GM19328 (cell line): ENCODE measurements at regions not wholly inside any gene's neighbourhood (a gene's known extent, or its start where the extent isn't known, plus 50 kb on each side); places are given as distances from the start of the nearest gene placed in this dataset.
A peak's percentile ranks its signal among the peaks of the same experiment; 100 is the strongest.

Experiments
- ATAC-seq: cut with Tn5 transposase; IDR thresholded peaks from one replicate; pipeline ENCODE4 v1.9.1; 2021; ENCODE audit warnings: mild to moderate bottlenecking, moderate library complexity; ENCODE audit not compliant: unreplicated experiment

- ATAC-seq = no peak
Observed at GRCh38 chr3:8239095-8239494, 262.5 kb upstream of the LMCD1 start.

- peak; percentile 95 for ATAC-seq
Observed at GRCh38 chr3:8239718-8240695, 261.6 kb upstream of the LMCD1 start.

- no peak for ATAC-seq
Observed at GRCh38 chr3:8246070-8246469, 255.6 kb upstream of the LMCD1 start.

GRCh38 chr3:8253201-8253600, 248.4 kb upstream of the LMCD1 start:
- no peak for ATAC-seq

GRCh38 chr3:8254489-8254888, 247.1 kb upstream of the LMCD1 start:
- ATAC-seq = no peak

- no peak for ATAC-seq
Observed at GRCh38 chr3:8255725-8256124, 245.9 kb upstream of the LMCD1 start.

GRCh38 chr3:8256441-8257071, 245.1 kb upstream of the LMCD1 start:
- ATAC-seq = no peak

GRCh38 chr3:8261018-8261417, 240.6 kb upstream of the LMCD1 start:
- ATAC-seq = no peak

- no peak for ATAC-seq
Observed at GRCh38 chr3:8266730-8267131, 234.9 kb upstream of the LMCD1 start.

- ATAC-seq = no peak
Observed at GRCh38 chr3:8273479-8273878, 228.1 kb upstream of the LMCD1 start.

- ATAC-seq = no peak
Observed at GRCh38 chr3:8276056-8276455, 225.6 kb upstream of the LMCD1 start.

- no peak for ATAC-seq
Observed at GRCh38 chr3:8276506-8276905, 225.1 kb upstream of the LMCD1 start.

- no peak for ATAC-seq
Observed at GRCh38 chr3:8278448-8278847, 223.2 kb upstream of the LMCD1 start.

GRCh38 chr3:8279476-8279875, 222.1 kb upstream of the LMCD1 start:
- no peak for ATAC-seq

GRCh38 chr3:8279886-8280550, 221.6 kb upstream of the LMCD1 start:
- no peak for ATAC-seq

- ATAC-seq = no peak
Observed at GRCh38 chr3:8282541-8283165, 219.0 kb upstream of the LMCD1 start.

GRCh38 chr3:8283193-8283592, 218.4 kb upstream of the LMCD1 start:
- ATAC-seq = no peak

- ATAC-seq = no peak
Observed at GRCh38 chr3:8286086-8286485, 215.5 kb upstream of the LMCD1 start.

- ATAC-seq = no peak
Observed at GRCh38 chr3:8286749-8287148, 214.9 kb upstream of the LMCD1 start.

GRCh38 chr3:8290611-8291010, 211.0 kb upstream of the LMCD1 start:
- no peak for ATAC-seq

GRCh38 chr3:8296461-8296860, 205.2 kb upstream of the LMCD1 start:
- ATAC-seq = no peak
